K562 (cell line): ENCODE measurements at regions not wholly inside any gene's neighbourhood (a gene's known extent, or its start where the extent isn't known, plus 50 kb on each side); places are given as distances from the start of the nearest gene placed in this dataset.

ENCODE experiments used
- AFF1 ChIP-seq, 2 experiments: fragments of 450-650 bp; IDR thresholded peaks; 2 replicates each; pipeline ENCODE4 v1.6.1; 2018; ENCODE audit warnings: mild to moderate bottlenecking in 2 of 2, low read depth in 1 of 2; ENCODE audit not compliant: partially characterized antibody in 2 of 2
- CBX5 ChIP-seq: IDR thresholded peaks from 2 replicates; pipeline ENCODE4 v1.6.1; 2014; ENCODE audit warnings: low read depth, borderline replicate concordance
- CLOCK ChIP-seq: fragments of 250-450 bp; sonication (Bioruptor Pico); IDR thresholded peaks from 2 replicates; pipeline ENCODE4 v1.4.0; 2020; ENCODE audit warnings: mild to moderate bottlenecking, moderate library complexity, borderline replicate concordance
- NR2C1 ChIP-seq, 2 experiments: fragments of 450-650 bp; IDR thresholded peaks; 2 replicates each; pipeline ENCODE4 v1.6.1; 2017; ENCODE audit warnings: mild to moderate bottlenecking in 2 of 2, antibody characterized with exemption in 1 of 2, inconsistent platforms in 1 of 2, missing compliant biosample characterization in 1 of 2, missing genetic modification characterization in 1 of 2
- NR2F6 ChIP-seq: fragments of 450-650 bp; formaldehyde crosslinking; IDR thresholded peaks from 2 replicates; pipeline ENCODE4 v1.4.0; 2020; ENCODE audit warnings: mild to moderate bottlenecking
- PHF8 ChIP-seq: fragments of 200-600 bp; sonication (generic); IDR thresholded peaks from 2 replicates; pipeline ENCODE4 v1.6.1; 2012; ENCODE audit warnings: mixed run types, mild to moderate bottlenecking, inconsistent platforms, low read length, moderate library complexity, borderline replicate concordance
- POLR2AphosphoS5 ChIP-seq: IDR thresholded peaks from 2 replicates; pipeline ENCODE4 v1.6.1; 2011; ENCODE audit warnings: mild to moderate bottlenecking, low read depth, low read length, moderate library complexity; ENCODE audit not compliant: control insufficient read depth, insufficient read depth
- SFPQ ChIP-seq: fragments of 200-400 bp; formaldehyde crosslinking; IDR thresholded peaks from 2 replicates; pipeline ENCODE4 v1.6.1; 2017; ENCODE audit warnings: mild to moderate bottlenecking, low read depth, low read length, moderate library complexity
- TAF7 ChIP-seq: fragments of 450-650 bp; IDR thresholded peaks from 2 replicates; pipeline ENCODE4 v1.6.1; 2016; ENCODE audit warnings: missing genetic modification characterization, missing compliant biosample characterization
- TRIM24 ChIP-seq, 2 experiments: fragments of 450-650 bp; IDR thresholded peaks; 2 replicates each; pipeline ENCODE4 v1.6.1; 2016
- ZBTB1 ChIP-seq: sonication (generic); formaldehyde crosslinking; IDR thresholded peaks from 2 replicates; pipeline ENCODE4 v1.8.1; 2023; ENCODE audit warnings: missing genetic modification reagents, low read depth, mild to moderate bottlenecking, borderline replicate concordance
- ZFX ChIP-seq: sonication (generic); formaldehyde crosslinking; IDR thresholded peaks from 2 replicates; pipeline ENCODE4 v1.8.0; 2022; ENCODE audit warnings: mild to moderate bottlenecking, missing genetic modification reagents, moderate library complexity
- ZNF347 ChIP-seq: fragments of 450-650 bp; formaldehyde crosslinking; IDR thresholded peaks from 2 replicates; pipeline ENCODE4 v1.4.0; 2020; ENCODE audit warnings: low read depth, mild to moderate bottlenecking, moderate library complexity
- ZNF395 ChIP-seq: fragments of 200-800 bp; sonication (Bioruptor generic); IDR thresholded peaks from 2 replicates; pipeline ENCODE4 v1.6.1; 2017; ENCODE audit warnings: missing genetic modification characterization, missing compliant biosample characterization
- ZNF707 ChIP-seq: fragments of 250-450 bp; sonication (Bioruptor Pico); conservative IDR thresholded peaks from 2 replicates; pipeline ENCODE4 v1.8.0; 2022; ENCODE audit warnings: inconsistent platforms, mild to moderate bottlenecking, moderate library complexity
- ZNF75A ChIP-seq: fragments of 450-650 bp; formaldehyde crosslinking; IDR thresholded peaks from 2 replicates; pipeline ENCODE4 v1.4.0; 2020; ENCODE audit warnings: mild to moderate bottlenecking

GRCh38 chr12:116360579-116361413 lies 83.3 kb upstream of the MED13L start (continued):
- TF ChIP-seq ZNF395 (CRISPR knock-in tag), result peak; percentile 57; the same call in 1 of the 2 replicates
- peak; percentile 33; the same call in 1 of the 2 replicates for TF ChIP-seq NR2C1 (IDR thresholded peaks at IDR 0.05)
- TF ChIP-seq NR2C1 (tag; IDR thresholded peaks at IDR 0.05), result no peak
- no peak for TF ChIP-seq ZNF347 (CRISPR knock-in tag)
- TF ChIP-seq ZBTB1, result no peak
- no peak for TF ChIP-seq PHF8
- no peak for TF ChIP-seq NR2F6 (CRISPR knock-in tag)
- peak; percentile 49 to 54 for TF ChIP-seq AFF1 (IDR thresholded peaks at IDR 0.05; ENCODE audit: low read depth in 1 of 2, partially characterized antibody in 2 of 2)
- TF ChIP-seq POLR2AphosphoS5, result peak; percentile 50; the same call in 1 of the 2 replicates
- no peak for TF ChIP-seq CBX5
- no peak for TF ChIP-seq TAF7 (tag)
- no peak; the same call in 1 of the 2 replicates for TF ChIP-seq ZFX (CRISPR knock-in tag)
- peak; percentile 75 to 85 for TF ChIP-seq TRIM24 (IDR thresholded peaks at IDR 0.05)
- no peak for TF ChIP-seq ZNF707 (CRISPR knock-in tag)
- TF ChIP-seq SFPQ, result no peak
- no peak for TF ChIP-seq CLOCK
- no peak for TF ChIP-seq ZNF75A (CRISPR knock-in tag)
